IPS DF 4.7 (cell line): ENCODE measurements at regions not wholly inside any gene's neighbourhood (a gene's known extent, or its start where the extent isn't known, plus 50 kb on each side); places are given as distances from the start of the nearest gene placed in this dataset.
"Not testable (repeated sequence)": the region's sequence is repeated elsewhere in the genome, so short reads cannot be mapped to it uniquely, and the experiment has no call there.

Experiments used
- DNase-seq: peaks from one replicate; pipeline ENCODE4 v3.0.0-alpha.2; 2013; ENCODE audit warnings: low spot score; ENCODE audit errors: extremely low read depth

GRCh38 chr12:89191597-89191996 is 160.7 kb downstream of the DUSP6 start:
- DNase-seq, result not testable (repeated sequence)

- no peak for DNase-seq
Observed at GRCh38 chr12:89189448-89189847, 162.9 kb downstream of the DUSP6 start.

- no peak for DNase-seq
Observed at GRCh38 chr12:89187507-89187906, 164.8 kb downstream of the DUSP6 start.

GRCh38 chr12:89185889-89186288 is 166.4 kb downstream of the DUSP6 start:
- no peak for DNase-seq

DNA sequence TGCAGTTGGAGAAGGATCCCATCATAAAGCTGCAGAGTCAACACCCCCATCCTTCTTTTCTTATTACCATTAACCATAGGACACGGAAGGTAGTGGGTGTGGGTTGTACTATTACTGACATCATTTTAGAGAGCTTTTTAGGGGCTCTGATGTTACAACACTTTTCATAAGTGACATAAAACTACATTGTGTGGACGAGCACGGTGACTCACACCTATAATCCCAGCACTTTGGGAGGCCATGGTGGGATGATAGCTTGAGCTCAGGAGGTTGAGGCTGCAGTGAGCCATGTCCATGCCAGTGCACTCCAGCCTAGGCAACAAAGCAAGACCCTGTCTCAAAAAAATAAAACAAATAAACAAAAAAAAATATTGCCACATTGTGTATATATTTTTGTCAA is 167.1 kb downstream of the DUSP6 start:
- DNase-seq, result no peak

DNA sequence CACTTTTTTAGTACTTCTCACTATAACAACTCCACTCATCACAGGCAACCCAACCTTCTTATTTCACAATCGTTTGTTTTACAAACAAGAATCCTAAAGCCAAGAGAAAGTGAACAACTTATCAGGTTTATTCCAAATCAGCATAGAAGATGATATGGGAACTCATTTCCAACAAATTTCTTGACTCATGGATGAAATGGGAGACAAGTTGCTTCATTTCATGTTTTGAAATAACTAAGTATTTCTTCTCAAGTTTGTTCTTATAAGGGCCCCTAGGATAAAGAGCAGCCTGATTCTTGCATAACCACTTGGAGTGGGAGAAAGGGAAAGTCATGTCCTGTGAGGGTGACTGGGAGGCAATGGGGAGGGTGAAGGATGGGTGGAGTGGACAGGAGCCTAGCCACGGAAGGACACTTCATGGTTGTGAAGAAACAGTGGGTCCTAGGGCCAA is 168.3 kb downstream of the DUSP6 start:
- DNase-seq, result no peak

DNA sequence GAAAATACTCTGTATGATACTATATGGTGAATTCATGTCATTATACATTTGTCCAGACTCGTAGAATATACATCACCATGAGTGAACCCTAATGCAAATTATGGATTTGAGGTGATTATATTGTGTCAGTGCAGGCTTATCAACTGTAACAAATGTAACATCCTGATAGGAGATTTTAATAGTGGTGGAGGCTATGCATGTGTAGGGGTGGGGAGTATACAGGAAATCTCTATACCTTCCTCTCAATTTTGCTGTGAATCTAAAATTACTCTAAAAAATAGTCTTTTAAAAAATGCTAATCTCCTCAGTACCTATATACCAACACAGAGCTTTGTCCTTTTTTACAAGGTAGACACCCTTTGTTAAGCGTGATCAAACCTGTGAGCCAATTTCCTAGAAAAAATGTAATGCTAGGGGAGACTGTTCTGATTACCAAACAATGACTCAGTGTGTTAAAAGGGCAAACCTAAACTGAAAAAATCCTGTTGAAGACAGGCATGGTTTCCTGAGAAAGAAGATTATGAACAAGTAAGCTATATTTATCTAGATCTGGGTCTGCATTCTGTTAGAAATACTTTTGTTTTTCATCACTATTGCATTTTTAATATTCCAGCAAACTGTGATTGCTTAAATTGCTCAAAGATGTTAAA is 170.9 kb downstream of the DUSP6 start:
- no peak for DNase-seq

DNA sequence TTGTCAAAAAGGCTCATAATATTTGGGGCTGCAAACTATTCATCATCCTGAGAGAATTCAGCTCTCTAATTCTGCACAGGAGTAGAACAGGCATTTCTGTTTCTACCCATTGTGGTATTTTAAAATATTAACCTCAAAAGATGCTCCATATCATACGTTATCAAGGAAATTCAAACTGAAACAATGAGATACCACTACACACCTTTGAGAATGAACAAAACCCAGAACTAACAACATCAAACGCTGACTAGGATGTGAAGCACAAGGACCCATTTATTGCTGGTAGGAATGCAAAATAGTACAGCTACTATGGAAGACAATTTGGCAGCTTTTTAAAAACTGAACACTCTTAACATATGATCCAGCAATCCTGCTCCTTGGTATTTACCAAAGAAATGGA is 171.8 kb downstream of the DUSP6 start:
- no peak for DNase-seq

DNA sequence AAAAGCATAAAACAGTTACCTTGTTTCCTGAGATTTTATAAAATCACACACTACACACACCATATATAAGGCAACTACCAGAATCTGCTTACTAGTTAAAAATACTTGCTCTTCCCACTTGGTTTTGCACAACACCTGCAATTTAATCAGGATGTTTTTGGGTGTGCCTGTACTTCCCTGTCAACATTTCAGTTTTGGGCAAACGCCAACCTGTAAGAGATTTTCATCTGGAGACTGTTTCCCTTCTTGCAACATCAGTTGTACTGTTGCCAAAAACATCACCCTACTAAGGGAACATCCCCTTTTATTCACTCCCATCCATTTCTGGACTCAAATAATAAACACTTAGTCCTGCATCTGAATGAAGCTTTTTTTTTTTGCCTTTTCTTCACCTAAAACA is 172.3 kb downstream of the DUSP6 start:
- no peak for DNase-seq

GRCh38 chr12:89179245-89179644 is 173.1 kb downstream of the DUSP6 start:
- no peak for DNase-seq

DNA sequence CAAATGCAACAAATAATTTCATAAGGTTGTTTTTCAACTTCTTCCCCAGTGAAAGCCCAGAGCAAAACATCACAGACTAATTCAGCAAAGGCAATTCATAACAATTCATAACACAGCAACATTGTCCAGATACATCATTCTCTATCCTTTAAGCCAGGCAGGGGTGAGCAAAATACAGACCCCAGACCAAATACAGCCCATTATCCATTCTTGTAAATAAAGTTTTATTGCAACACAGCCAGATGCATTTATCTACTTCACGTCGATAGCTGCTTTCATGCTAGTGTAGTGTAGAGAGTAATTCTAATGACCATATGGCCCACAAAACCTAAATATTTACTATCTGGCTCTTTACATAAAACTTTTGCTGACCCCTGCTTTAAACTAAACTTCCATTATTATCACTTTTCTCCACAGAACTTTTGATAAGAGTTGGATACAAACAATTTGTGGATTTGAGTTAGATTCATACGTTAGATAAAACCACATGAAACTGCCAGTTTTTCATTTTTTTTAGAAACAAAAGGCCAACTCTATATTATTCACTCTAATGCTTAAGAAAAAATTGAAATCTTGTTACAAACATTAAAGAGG is 174.4 kb downstream of the DUSP6 start:
- no peak for DNase-seq

GRCh38 chr12:89176676-89177075 is 175.6 kb downstream of the DUSP6 start:
- no peak for DNase-seq

GRCh38 chr12:89173678-89174077 is 178.6 kb downstream of the DUSP6 start:
- no peak for DNase-seq

DNA sequence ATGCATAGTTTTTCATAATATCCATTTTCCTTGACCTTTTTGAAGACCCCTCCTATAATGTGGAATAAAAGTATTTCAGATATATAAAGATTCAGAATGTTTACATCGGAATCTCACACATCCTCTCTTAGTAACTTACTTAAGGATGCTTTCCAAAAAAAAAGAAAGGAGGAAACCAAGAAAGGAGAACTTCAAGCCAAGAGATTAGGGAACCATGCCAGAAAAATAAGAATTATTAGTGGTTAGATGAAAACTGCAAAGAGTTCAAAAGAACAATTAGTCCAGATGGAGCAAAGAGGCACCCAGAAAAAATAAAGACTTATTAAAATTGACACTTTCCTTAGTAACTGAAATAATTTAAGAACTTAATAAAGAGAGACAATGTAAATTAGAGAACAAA is 179.2 kb downstream of the DUSP6 start:
- no peak for DNase-seq

GRCh38 chr12:89172224-89172623 is 180.1 kb downstream of the DUSP6 start:
- no peak for DNase-seq

- no peak for DNase-seq
Observed at GRCh38 chr12:89169321-89169720, 183.0 kb downstream of the DUSP6 start.

- DNase-seq, result no peak
Observed at GRCh38 chr12:89167986-89168385, 184.3 kb downstream of the DUSP6 start.

GRCh38 chr12:89166525-89166934 is 185.8 kb downstream of the DUSP6 start:
- DNase-seq, result no peak

DNA sequence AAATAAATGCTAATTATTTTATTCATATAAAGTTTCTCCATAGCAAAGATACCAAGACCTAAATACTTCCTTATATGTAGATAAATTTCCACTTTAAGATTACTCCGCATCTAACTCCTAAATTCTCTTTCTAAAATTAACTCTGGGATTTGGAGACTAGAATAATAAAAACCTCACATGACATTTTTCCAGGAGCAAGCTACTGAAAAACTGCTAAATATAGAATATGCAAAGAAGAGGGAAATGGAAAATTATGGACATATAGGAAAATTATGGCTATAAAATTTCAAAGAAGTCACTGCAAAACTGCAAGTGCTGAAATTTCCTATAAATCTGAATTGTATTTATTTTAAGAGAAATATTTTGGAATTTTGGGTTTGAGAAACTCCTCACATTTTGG is 186.2 kb downstream of the DUSP6 start:
- DNase-seq, result no peak

DNA sequence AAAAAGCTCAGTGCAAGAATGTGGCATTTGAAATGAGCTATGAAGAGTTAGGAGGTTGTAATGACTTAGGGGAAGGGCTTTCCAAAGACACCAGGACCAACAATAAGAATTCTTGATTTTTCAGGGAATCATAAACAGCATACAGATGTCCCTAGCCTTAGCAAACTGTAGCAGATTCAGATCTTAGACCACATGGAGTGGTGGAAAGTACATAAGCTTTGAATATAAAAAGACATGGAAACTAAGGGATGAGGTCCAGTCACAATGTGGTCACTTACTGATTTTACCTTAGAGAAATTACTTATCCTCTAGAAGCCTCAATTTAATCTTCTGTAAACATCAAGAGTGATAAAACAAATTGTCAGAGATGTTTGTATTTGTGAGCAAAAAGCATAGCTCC is 186.6 kb downstream of the DUSP6 start:
- no peak for DNase-seq

DNA sequence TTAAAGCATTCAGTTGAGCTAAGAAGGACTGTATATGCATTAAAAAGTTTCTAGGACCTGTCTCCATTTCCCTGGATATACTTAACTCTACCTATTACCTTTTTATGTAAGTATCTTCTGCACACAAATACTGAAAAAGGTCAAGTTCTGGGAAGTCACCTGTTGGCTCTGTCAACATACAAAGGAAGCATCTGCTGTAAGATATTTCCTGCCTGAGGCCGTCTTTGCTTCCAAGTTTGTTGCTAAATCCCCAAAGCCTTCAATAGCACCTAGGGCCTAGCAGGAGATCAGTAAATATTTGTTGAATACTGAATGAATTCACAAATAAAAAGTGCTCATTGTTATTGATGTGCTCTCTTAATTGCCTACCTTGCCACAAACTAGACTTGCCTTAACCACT is 188.4 kb downstream of the DUSP6 start:
- no peak for DNase-seq

DNA sequence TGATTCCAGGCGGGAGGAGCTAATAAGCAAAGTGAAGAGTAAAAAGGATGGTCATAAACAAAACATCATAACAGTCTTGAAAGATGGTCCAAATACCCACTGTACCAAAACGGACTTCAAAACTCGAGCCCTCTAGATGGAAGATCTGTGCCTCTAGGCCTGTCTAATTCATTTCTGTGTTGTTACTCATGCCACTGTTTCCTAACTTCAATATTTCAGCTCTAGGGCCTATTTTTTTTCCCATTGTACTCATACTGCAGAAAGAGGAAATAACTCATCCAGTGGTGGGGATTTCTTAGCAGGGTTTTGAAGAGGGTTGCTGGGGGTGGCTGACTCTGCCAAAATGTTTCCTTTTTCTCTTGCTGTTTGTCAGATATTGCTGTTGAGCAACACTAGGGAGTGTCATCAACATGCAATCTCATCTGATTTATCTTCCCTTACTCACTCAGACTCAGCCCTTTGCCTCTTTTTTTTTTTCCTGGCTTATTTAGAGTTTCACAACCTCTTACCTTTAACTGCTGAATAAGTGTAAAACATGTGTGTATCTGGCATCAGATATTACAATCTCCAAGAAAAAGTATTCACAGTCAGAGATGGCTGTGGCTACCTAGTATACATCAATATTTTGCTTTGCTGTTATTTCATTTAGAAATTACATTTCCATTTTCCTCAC is 189.6 kb downstream of the DUSP6 start:
- no peak for DNase-seq

GRCh38 chr12:89161557-89161956 is 190.7 kb downstream of the DUSP6 start:
- DNase-seq, result no peak
